Kidney epithelial cell (primary cell): ENCODE measurements at regions not wholly inside any gene's neighbourhood (a gene's known extent, or its start where the extent isn't known, plus 50 kb on each side); places are given as distances from the start of the nearest gene placed in this dataset.

Source experiments
- DNase-seq: peaks from one replicate; pipeline ENCODE4 v3.0.0-alpha.2; 2010; ENCODE audit warnings: low read depth
- H3K27me3 ChIP-seq: 2 replicates; pipeline ENCODE4 v1.6.0; 2011; ENCODE audit warnings: low read length; ENCODE audit not compliant: control insufficient read depth, insufficient read depth
- H3K36me3 ChIP-seq: 2 replicates; pipeline ENCODE4 v1.5.1; 2011; ENCODE audit warnings: low read length; ENCODE audit not compliant: control insufficient read depth, insufficient read depth
- H3K4me3 ChIP-seq: 2 replicates; pipeline ENCODE4 v1.5.1; 2011; ENCODE audit warnings: low read depth, mild to moderate bottlenecking, control low read depth, low read length
- TF ChIP-seq, protein P1 (sequence below): IDR thresholded peaks from 2 replicates; pipeline ENCODE4 v1.5.1; 2011; ENCODE audit warnings: mild to moderate bottlenecking, moderate library complexity, low read length, control low read depth, inconsistent platforms; ENCODE audit not compliant: insufficient read depth, poor library complexity, severe bottlenecking

DNA sequence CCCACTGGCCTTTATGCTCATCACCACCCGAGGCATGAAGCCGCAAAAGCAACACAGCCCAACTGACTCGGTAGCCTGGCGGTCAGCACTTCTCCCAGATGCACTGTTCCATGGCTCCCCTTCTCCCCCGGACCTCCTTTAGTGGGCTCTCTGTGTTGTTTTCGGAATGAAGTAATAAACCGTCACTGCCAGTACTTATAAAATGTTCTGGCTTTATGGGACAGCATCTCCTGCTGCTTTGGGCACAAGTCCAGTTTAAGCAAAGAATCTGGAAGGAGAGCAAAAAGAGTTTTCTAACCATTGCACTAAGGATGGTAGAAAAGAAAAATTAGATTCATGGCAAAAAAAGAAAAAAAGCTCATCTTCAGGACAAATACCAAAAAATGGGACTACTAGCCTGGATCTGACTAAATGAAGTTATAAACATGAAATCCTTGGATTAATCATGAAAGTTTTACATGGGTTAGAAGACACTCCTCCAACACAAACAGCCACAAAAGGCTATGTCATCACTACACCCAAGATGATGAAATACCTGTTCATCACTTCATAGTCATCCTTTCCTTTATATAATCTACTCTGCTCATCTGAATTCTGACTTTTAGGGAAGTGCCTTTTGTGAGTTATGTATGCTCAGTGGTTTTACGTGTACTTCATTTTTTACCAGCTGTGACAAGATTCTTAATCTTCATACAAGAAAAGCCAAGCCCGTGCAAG, 89.5 kb upstream of the UBE2E2 start:
- Histone ChIP-seq H3K27me3 (no peaks in the 10 kb centered on the region), H3K36me3 (no peaks in the 10 kb centered on the region), H3K4me3 (no peak overlapping the region)
- DNase-seq, result no peak
- TF ChIP-seq, protein P1, sequence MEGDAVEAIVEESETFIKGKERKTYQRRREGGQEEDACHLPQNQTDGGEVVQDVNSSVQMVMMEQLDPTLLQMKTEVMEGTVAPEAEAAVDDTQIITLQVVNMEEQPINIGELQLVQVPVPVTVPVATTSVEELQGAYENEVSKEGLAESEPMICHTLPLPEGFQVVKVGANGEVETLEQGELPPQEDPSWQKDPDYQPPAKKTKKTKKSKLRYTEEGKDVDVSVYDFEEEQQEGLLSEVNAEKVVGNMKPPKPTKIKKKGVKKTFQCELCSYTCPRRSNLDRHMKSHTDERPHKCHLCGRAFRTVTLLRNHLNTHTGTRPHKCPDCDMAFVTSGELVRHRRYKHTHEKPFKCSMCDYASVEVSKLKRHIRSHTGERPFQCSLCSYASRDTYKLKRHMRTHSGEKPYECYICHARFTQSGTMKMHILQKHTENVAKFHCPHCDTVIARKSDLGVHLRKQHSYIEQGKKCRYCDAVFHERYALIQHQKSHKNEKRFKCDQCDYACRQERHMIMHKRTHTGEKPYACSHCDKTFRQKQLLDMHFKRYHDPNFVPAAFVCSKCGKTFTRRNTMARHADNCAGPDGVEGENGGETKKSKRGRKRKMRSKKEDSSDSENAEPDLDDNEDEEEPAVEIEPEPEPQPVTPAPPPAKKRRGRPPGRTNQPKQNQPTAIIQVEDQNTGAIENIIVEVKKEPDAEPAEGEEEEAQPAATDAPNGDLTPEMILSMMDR, result no peak

DNA sequence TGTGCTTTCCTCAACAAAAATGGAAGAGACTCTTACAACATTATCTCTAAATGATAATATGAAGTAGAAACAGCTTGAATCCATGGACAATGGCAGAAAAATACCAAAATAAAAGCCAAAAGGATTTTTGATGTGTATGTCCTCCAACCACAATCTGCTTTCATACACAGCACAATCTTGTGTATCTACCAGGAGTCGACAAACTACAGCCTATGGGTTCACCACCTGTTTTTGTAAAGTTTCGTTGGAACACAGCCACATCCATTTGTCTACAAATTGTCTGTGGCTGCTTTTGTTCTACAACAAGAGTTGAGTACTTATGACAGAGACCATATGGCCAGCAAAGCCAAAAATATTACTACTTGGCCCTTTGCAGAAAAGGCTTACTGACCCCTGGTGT, 88.7 kb upstream of the UBE2E2 start:
- no peak for DNase-seq
- no peak overlapping the region for H3K4me3 ChIP-seq
- H3K36me3 ChIP-seq, result no peaks in the 10 kb centered on the region
- no peaks in the 10 kb centered on the region for H3K27me3 ChIP-seq
- TF ChIP-seq, protein P1, result no peak

DNA sequence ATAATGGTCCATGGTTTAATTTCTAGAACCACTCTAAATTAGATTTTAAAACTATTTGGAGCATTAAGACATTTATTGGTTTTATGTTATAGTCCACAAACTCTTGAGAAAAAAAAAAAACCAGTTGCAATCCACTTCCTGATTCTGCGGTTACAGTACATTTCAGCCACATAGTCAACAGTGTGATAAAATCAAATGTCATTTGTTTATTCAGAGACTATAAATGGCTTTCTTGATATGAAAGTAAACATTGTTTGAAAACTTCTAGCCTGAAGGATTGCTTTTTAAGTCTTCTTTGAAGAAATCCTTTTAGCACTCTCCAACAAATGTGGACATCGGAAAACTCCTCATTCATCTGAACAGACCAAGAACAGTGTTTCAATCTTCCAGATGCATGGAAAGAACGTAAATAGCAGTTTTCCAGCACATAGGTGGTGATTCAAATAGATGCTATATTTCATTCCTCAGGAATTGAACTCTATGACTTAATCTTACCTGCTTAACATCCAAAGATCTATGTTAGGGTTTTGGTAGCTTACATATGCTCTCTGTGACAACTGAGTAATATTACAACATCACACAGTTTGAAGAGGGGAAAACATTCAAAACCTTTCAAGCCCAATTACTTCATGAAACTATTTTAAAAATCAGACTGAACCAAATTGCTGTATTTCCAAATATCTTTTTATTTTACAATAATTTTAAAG, 87.8 kb upstream of the UBE2E2 start:
- TF ChIP-seq, protein P1, result no peak
- H3K27me3 ChIP-seq, result no peaks in the 10 kb centered on the region
- H3K36me3 ChIP-seq, result no peaks in the 10 kb centered on the region
- DNase-seq, result no peak
- H3K4me3 ChIP-seq, result no peak overlapping the region

DNA sequence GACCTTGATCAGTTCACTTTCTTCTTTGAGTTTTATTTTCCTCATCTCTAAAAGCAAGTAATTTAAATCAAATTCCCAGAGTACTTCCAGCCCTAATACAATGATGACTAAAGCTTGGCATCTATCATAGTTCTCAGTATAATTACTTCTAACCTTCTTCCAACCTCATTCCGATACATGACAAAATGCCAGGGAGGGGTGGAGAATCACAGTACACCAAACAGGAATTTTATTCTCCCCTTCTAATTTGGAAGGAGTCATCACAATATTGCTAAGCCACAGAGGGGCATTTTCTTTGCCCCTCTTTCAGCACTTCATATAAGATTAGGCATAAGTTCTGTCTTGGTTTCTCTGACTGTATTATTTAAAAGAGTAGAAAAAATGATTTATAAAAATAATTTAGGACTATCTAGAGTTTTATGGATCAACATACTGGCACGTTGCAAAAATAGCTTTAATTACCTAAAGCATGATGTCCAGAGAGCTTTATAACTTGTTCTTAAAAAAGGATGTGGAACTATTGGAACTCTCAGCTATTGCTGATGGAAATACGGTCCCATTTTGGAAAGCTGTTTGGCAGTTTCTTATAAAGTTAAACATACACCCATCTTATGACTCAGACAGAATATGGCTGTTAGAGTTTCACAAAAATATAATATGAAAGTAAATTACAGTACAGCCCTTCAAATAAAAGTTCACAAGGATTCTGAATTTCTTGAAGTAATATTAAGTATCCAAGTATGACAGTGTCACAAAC, 86.9 kb upstream of the UBE2E2 start:
- DNase-seq, result no peak
- Histone ChIP-seq H3K4me3 (no peak overlapping the region), H3K36me3 (no peaks in the 10 kb centered on the region), H3K27me3 (no peaks in the 10 kb centered on the region)
- TF ChIP-seq, protein P1, result no peak

DNA sequence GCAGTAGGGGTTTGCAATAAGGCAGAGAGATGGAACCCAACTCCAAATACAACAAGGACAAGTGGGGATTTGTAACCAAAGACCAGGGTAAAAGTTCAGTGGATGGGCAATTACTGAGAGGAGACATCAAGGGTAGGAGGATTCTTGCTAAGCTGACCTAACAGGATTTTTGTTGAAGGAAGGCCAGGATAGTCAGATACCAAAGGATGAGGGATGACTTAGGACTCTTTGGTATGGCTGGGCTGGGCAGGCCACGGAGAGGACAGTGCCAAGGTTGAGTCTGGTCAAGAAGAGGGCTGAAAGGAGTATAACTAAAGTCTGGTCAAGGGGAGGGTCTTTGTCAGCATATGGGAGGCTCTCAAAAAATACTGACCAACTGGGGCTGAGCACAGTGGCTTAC, 85.3 kb upstream of the UBE2E2 start:
- H3K36me3 ChIP-seq, result no peaks in the 10 kb centered on the region
- TF ChIP-seq, protein P1, result no peak
- no peak overlapping the region for H3K4me3 ChIP-seq
- DNase-seq, result no peak
- H3K27me3 ChIP-seq, result no peaks in the 10 kb centered on the region
